GDM1 (cell line): ENCODE measurements at regions not wholly inside any gene's neighbourhood (a gene's known extent, or its start where the extent isn't known, plus 50 kb on each side); places are given as distances from the start of the nearest gene placed in this dataset.

Experiments used
- DNase-seq: peaks from one replicate; lab custom pipeline; 2025; lab: John Stamatoyannopoulos, UW

DNA sequence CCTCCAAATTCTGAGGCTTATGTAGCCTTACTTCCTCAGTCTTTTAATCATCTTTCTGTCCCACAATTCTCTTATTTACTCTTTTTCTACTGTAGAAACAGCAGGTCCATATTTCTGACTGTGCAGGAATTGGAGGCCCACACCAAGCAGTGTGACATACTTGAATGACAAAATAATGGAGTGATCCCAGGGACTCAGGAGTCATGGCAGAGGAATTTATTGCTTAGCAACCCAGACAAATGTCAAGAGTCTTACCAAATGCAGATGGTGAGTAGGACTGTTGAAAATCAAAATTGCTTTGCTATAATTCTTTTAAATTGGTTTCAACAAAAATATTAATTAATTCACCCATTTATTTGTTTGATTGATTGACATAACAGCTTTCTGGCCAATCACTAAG is 59.9 kb downstream of the HTR1B start:
- DNase-seq, result no peak

DNA sequence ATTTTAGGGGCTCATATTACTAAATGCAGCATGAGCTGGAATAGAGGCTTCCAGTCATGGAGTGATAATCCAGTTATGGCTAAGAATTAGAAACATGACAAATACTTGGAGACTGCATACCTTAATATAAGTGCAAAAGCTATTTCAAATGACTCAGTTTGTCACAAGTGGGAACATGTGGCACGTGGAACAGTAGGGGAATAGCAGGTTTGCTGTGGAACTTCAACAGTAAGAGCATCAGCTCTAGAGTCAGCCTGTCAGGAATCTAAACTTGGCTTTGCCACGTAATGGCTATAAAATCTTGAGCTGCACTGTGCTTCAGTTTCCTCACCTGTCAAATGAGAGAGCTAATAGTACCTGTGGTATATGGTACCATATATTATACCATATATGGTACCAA is 62.1 kb downstream of the HTR1B start:
- no peak for DNase-seq

DNA sequence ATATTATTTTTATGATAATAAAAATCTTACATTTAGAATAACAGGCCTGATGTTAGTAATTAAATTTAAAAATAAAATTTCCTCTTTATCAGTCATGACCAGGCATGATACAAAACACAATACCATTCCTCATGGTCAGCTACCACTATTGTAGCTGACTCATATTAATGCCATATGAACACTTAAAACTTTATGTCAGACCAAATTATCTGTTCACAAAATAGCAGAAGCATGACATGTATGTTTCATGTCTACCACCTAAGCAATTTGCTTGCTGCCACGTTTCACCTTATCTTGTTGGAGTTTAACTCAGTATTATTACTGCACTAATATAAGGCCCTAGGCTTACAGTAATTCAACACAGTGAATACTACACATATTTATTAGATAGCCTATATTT is 65.7 kb downstream of the HTR1B start:
- DNase-seq, result no peak

DNA sequence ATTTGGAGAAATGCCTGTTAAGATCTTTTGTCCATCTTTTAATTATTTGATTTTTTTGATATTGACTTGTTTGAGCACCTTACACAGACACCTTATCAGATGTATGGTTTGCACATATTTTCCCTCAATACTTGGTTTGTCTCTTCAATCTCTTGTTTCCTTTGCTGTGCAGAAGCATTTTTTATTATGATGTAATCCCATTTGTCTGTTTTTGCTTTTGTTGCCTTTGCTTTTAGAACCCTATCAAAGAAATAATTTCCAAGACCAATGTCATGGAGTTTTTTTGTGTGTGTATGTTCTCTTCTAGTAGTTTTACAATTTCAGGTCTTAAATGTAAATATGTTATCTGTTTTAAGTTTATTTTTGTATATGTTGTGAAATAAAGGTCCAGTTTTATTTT is 73.9 kb downstream of the HTR1B start:
- DNase-seq, result no peak

DNA sequence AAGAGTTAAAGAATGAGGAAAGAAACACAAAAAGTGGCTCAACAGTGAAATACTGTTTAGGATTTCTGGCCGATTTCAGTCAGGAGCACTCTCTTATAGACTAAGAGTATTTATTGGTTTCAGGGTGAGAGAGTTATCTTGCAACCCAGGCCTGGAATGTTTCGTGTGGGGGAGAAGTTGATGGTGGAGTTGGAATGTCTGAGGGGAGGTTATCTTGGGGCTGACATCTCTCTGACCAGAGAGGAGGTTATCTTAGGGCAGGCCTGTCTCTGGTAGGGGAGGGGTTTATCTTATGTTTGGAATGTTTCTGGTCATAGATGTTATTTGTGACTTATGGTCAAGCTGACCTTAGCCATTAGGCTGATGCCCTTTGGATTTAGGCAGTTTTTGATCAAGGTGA is 80.3 kb downstream of the HTR1B start:
- no peak for DNase-seq

DNA sequence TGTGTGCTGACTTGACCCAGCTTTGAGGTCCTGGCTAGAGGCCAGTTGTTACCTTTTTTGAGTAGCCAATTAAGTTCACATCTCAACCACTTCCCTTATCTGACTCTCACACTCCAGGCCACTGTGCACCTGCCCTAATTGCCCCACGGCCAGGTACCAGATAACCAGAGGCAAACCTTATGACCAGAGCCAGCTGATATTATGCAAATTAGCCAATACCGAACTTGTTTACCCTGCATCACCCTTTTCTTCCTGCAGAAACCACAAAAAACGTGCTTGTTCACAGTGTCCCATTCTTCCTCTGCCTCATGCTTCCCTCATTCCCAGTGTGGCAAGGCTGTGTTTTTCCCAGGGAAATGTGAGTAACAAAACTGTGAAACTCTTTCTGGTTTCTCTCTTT is 89.3 kb downstream of the HTR1B start:
- no peak for DNase-seq

DNA sequence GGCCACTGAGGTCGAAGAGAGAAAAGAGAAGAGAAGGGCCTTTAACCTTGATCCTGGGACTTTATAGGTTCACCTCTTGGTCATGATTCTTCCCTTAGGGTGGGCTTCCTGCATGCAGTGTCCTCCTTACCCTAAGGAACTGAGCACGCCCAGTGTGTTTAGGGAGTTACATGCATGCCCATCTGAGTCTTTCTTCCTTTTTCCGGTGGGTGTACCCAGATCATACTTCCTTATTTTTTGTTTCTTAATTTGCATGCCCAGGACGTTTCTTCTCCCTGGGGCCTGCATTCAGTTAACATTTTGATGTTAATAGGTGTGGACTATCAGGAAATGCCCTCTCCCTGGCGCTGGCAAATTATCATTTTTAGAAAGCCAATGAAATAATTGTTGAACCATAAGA is 91.5 kb downstream of the HTR1B start:
- DNase-seq, result no peak

DNA sequence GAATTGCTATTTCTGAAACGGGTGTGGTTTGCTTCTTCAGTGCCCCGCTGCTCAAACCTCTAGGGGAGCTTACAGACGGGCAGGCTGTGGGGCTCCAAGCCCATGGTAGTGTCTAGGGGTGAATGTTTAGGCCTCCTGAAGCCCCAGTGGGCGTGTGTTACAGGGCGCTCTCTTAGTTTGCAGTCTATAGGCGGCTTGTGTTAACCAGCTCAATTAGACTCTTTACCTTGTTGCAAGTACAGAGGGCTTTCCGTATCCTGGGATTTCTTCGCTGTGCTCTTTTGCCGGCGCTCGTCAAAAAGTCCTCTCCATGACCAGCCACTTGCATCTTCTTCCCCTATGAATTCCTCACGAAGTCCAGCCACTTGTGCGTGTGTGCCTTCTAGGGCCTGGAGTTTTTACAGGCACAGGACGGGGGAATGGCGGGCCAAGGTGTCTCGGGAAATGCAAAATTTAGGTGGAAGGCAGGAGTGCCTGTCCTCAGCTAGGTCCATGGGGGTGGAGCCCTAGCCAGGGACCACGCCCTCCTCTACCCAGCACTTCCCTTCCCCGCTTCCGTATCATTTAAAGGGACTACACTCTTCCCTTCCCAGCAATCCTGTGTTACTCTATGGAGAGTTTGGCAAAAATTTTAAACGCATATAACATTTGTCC is 94.5 kb downstream of the HTR1B start:
- no peak for DNase-seq

DNA sequence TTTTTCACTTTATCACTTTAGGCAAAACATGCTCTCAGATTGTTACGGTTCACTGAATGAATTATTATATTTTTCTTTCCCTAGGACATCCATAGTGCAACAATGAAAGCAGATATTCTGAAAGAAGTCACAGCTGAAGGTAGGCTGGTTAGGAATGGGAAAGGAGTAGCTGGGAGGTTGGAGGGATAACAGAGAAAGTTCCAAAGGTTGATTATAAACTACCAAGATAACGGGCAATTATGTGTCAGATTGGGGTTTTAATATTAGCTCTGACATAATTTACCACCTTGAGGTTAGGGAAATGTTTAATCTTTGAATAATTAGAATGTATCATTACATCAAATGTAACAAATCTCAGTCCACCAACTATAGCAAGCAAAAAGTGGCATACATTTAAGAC is 96.5 kb downstream of the HTR1B start:
- no peak for DNase-seq

DNA sequence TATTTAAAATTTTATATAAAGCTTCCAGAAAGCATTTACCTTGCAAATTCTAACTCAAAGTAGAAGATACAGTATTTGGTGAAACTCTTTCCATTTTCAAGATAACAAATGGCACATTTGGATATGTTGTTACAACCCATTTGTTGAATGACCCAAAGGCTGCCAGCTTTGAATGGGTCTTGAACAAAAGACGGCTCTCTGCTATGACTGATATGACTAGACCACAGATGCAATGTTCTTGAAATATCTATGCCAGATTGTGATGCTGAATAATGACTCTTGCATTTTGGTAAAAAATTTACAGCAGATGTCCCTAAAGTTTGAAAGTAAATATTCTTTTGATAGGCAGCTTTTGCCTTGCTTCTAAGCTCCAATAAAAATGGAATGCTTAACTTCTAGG is 99.6 kb downstream of the HTR1B start:
- no peak for DNase-seq

DNA sequence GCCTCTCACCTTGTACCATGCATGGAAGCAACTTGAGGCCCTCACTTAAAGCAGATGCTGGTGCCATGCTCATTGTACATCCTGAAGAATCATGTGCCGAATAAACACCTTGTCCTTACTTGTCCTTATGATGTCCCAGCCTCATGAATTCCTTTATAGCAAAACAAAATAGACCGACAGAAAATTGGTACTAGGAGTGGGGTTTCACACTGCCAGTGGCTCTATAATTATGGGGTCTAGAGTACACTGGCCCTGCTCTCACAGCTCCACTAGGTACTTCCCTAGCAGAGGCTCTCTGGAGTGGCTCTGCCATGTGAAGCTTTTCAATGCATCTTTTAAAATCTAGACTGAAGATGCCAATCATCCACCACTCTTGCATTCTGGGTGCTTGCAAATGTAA is 101.2 kb downstream of the HTR1B start:
- no peak for DNase-seq

DNA sequence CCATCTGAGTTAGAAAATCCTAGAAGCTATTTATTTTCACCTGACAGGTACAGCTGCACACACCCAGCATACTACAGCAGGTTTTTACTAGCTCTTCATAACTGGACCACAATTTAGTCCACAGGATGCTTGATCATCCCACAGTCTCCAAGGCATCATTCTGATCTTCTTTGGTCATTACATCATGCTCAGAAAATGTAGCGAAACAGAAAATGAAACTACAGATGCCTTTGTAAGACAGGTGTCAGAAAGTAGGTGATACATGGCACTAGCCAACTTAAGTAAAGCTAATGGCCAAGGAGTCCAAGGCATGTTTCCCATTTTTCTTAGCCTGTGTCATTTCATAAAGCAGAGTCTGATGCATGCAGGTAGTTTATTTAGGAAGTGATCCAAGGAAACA is 102.3 kb downstream of the HTR1B start:
- DNase-seq, result no peak

DNA sequence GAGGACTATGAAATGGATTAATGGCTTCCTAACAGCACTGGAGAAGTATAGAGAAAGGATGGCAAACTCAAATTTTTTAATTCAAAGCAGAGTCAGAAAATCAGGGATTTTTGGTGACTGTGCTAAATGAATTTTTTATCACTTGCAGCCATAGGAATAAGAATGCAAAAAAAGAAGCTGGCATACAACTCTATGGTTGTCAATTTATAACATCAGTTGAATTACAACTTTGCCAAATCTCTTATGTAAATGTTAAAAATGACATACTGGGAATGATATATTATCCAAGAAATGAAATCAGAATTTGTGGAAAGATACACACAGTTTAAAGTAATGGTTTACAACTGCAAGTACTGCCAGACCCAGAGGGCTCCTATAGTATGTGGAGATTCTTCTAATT is 106.5 kb downstream of the HTR1B start:
- DNase-seq, result no peak

DNA sequence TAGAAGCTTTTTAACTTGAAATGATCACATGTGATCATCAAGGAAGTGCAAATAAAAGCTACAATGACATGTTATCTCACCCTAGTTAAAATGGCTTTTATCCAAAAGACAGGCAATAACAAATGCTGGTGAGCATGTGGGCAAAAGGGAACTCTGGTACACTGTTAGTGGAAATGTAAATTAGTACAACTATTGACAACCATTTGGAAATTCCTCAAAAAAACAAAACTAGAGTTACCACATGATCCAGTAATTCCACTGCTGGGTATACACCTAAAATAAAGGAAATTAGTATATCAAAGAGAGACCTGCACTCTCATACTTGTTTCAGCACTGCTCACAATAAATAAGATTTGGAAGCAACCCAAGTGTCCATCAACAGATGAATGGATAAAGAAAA is 108.7 kb downstream of the HTR1B start:
- no peak for DNase-seq

DNA sequence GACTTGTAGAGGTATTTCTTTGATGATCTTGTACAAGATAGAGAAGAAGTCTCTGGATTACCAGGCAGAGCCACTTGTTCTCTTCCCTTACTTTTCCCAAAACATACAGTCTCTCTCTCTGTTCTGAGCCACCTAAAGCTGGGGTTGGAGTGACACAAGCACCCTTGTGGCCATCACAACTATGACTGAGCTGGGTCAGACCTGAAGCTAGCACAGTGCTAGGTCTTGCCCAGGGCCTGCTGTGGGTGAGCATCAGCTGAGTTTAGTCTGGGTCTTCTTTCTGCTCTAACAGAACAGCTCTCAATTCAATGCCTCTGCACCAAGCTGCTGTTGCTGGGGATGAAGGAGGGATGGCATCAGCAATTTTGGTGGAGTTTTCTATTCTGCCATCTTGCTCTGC is 110.2 kb downstream of the HTR1B start:
- DNase-seq, result no peak

DNA sequence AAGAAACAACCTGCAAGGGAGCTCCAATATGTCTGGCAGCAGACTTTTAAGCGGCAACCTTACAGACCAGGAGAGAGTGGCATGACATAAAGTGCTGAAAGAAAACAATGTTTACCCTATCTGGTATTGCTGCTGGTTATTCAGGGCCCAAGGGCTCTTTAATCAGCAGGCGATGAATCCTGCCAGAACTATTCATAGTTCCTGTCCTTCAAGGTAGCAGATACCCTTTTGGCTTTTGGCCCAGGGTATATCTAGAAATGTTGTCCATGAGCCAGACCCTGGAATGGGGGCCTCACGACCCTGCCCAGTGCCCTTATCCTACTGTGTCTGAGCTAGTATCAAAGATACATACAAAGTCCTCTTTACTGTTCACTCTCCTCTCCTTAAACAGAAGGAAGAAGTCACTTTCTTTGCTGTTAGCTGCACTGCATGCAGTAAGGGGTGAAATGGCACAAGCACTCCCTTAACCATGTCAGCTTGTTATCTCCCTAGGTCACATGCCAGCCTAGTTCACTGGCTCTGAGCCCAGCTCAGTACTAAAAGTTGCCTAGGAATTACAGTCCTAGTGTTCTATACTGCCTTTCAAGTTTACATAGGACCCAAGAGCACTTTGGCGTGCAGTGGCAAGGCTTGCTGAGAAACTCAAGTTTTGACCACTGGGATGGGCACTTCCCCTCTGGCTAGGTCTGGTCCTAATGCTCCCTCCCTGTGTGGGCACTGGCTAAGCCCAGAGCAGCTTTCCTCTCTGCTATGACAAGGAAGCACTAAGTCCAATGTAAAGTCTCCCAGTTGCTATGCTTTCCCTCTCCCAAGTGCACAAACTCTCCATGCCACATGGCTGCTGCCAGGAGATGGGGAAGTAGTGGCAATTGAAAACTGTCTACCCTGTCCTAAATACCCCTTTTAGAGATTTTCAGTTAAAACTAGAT is 122.0 kb downstream of the HTR1B start:
- no peak for DNase-seq

DNA sequence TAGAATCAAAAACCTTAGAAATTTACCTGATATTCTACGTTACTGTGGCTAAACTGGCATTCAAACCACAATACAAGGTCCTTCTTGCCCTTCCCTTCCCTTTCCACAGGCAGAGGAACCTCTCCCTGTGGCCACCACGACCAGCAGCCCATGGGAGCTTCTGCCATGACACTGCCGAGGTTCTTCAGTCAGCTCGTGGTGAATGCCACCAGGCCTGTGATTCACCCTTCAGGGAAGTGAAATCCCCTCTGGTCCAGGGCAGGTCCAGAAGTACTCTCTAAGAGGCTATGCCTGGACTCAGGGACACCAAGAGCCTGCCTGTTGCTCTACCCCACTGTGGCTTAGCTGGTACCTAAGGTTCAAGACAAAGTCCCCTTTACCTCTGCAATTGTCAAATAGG is 123.0 kb downstream of the HTR1B start:
- no peak for DNase-seq

DNA sequence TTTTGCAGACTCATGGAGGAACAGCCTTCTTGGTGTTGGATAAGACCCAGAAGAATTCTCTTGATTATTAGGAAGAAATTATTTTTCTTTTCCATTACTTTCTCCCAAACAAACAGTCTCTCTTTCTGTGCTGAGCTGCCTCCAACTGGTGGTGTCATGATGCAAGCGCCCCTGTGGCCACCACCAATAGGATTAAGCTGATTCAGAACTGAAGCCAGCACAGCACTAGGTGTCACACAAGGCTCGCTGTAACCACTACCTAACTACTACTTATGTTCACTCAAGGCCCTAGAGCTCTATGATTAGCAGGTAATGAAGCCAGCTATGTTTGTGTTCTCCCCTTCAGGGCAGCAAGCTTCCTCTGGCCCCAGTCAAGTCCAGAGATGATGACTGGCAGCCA is 123.4 kb downstream of the HTR1B start:
- no peak for DNase-seq

DNA sequence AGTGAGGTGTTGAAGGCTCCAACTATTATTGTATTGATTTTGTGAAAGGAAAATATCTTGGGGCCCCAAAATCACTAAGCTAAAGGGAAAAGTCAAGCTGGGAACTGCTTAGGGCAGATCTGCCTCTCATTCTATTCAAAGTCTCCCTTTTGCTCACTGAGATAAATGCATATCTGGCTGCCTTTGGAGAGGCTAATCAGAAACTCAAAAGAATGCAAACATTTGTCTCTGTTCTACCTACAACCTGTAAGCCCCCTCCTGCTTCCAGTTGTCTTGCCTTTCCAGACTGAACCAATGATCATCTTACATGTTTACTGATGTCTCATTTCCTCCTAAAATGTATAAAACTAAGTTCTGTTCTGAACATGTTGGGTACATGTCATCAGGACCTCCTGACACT is 125.9 kb downstream of the HTR1B start:
- DNase-seq, result no peak

DNA sequence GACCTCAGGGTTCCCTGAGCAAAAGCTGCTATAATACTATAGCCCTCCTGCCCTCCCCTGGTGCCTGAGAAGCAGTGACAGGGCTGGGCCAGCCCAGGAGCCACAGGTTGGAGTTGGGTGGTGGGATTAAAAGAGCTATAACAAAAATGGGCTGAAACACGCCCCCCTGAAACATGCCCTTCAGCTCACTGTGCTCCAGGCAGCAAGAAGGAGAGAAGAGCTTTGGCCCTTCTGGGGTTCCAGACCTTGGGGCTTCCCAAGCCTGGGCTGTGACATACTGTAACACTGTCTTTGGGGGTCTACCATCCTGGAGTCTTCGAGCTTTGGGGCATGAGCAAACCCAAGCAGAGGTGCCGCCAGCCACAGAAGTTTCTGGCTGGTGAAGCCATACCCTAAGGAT is 129.2 kb downstream of the HTR1B start:
- no peak for DNase-seq

DNA sequence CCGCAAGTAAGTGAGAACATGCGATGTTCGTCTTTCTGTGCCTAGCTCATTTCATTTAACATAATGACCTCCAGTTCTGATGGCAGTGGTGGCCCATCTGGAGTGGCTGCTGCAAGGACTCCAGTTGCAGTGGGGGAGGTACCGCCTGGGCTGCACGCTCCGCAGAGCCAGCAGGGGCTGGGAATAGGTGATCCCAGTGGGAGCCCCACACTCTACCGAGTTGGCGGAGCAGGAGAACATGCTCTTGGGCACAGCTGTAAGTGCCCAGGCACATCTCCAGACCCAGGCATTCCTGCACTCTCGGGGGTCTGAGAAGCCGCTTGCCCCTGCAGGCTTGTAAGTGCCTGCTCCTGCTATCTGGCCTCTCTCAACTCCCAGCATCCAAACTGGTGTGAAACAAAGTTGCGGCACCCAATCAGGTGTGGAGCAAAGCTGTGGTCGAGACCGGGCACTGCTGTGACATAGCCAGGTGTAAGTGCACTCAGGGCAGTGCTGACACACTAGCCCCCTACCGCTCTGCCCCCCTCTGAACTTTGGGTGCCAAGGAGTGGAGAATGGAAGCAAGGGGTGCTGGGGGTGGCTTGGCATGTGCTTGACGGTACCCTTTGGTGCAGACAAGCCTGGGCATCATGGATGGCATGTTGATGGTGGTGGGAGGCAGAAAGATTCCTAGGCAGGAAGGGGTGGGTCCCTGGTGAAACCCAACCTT is 130.2 kb downstream of the HTR1B start:
- no peak for DNase-seq

DNA sequence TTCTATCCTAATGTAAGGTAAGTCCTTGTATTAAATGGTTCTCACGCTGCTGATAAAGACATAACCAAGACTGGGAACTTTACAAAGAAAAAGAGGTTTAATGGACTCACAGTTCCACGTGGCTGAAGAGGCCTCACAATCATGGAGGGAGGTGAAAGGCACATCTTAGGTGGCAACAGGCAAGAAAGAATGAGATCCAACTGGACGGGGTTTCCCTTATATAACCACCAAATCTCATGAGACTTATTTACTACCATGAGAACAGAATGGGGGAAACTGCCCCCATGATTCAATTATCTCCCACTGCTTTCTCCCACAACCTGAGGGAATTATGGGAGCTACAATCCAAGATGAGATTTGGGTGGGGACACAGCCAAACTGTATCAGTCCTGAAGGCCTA is 136.6 kb downstream of the HTR1B start:
- DNase-seq, result no peak

DNA sequence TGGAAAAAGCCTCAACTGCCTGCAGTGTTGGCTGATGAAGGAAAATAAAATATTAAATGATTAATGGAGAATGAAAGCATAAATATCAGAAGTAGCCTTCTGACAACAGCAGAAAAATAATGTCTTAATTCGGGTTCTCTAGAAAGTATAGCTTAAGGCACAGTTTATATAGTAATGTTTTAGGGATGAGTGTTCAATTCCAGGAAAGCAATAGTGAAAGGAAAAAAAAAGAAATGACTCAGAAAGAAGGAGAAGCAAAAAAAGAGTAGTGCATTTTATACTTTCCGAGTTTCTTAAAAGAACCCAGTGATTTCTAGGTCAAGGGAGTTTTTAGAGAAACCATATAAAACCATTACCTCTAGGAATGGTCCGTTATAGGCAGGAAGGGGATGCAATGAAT is 137.3 kb downstream of the HTR1B start:
- no peak for DNase-seq
